ENCODE measurements at regions not wholly inside any gene's neighbourhood (a gene's known extent, or its start where the extent isn't known, plus 50 kb on each side); places are given as distances from the start of the nearest gene placed in this dataset.

GRCh38 chr7:106163257-106163656 is 51.1 kb upstream of the SYPL1 start:
- in situ Hi-C loops (cut with MboI; ENCODE audit: low sequenced_read_pairs in 4 of 4) = loop anchor here in 3 of 4 donors (10.0 to 25.0 kb wide), 4 partner anchors 276 to 501 kb away; partner anchors contain the start of gene ATXN7L1 (in 1 of the 3)
- H3K4me1 ChIP-seq = peaks cover 15 to 20% of the 10 kb centered on the region in 2 donors
- intact Hi-C loops (cut with DNase I; ENCODE audit: low total_unique reads) = no loop called here
- TF ChIP-seq POLR2A (IDR thresholded peaks at IDR 0.05) = no peak
- TF ChIP-seq, protein P1, sequence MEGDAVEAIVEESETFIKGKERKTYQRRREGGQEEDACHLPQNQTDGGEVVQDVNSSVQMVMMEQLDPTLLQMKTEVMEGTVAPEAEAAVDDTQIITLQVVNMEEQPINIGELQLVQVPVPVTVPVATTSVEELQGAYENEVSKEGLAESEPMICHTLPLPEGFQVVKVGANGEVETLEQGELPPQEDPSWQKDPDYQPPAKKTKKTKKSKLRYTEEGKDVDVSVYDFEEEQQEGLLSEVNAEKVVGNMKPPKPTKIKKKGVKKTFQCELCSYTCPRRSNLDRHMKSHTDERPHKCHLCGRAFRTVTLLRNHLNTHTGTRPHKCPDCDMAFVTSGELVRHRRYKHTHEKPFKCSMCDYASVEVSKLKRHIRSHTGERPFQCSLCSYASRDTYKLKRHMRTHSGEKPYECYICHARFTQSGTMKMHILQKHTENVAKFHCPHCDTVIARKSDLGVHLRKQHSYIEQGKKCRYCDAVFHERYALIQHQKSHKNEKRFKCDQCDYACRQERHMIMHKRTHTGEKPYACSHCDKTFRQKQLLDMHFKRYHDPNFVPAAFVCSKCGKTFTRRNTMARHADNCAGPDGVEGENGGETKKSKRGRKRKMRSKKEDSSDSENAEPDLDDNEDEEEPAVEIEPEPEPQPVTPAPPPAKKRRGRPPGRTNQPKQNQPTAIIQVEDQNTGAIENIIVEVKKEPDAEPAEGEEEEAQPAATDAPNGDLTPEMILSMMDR (IDR thresholded peaks at IDR 0.05 in 4 of 5, conservative IDR thresholded peaks at IDR 0.05 in 1 of 5) = no peak
- peaks cover 0 to 10% (median 0%) of the 10 kb centered on the region in 3 donors for H3K9me3 ChIP-seq
- H3K27ac ChIP-seq = no peak overlapping the region
- ATAC-seq (no peak), DNase-seq (no peak)
- no peaks in the 10 kb centered on the region for H3K27me3 ChIP-seq
- H3K36me3 ChIP-seq = no peaks in the 10 kb centered on the region
- no peak overlapping the region for H3K4me3 ChIP-seq

Measured in gastrocnemius medialis (tissue), 4 donors.